Trophoblast cell (in vitro differentiated cells and primary cell): ENCODE measurements at regions not wholly inside any gene's neighbourhood (a gene's known extent, or its start where the extent isn't known, plus 50 kb on each side); places are given as distances from the start of the nearest gene placed in this dataset.

Source experiments
- DNase-seq, 2 donors: peaks; one replicate each; pipeline ENCODE4 v3.0.0-alpha.2; 2016
- H2AFZ ChIP-seq: 2 replicates; pipeline ENCODE4 v1.6.1; 2013; ENCODE audit warnings: low read length, moderate library complexity, mild to moderate bottlenecking; ENCODE audit not compliant: insufficient read depth, poor library complexity
- H2AK5ac ChIP-seq: 2 replicates; pipeline ENCODE4 v1.6.1; 2013; ENCODE audit warnings: mild to moderate bottlenecking, low read length
- H2BK120ac ChIP-seq: 2 replicates; pipeline ENCODE4 v1.6.1; 2013; ENCODE audit warnings: low read length, mild to moderate bottlenecking, moderate library complexity; ENCODE audit not compliant: insufficient read depth, poor library complexity
- H2BK12ac ChIP-seq: 2 replicates; pipeline ENCODE4 v1.6.1; 2013; ENCODE audit warnings: mild to moderate bottlenecking, low read length, moderate library complexity
- H2BK5ac ChIP-seq: 2 replicates; pipeline ENCODE4 v1.6.1; 2013; ENCODE audit warnings: low read length, low read depth, moderate library complexity, mild to moderate bottlenecking; ENCODE audit not compliant: poor library complexity
- H3K14ac ChIP-seq: 2 replicates; pipeline ENCODE4 v1.6.1; 2013; ENCODE audit warnings: mild to moderate bottlenecking, low read length
- H3K18ac ChIP-seq: 2 replicates; pipeline ENCODE4 v1.6.1; 2013; ENCODE audit warnings: mild to moderate bottlenecking, low read length
- H3K23ac ChIP-seq: 2 replicates; pipeline ENCODE4 v1.6.1; 2013; ENCODE audit warnings: low read length
- H3K27ac ChIP-seq: 2 replicates; pipeline ENCODE4 v1.5.1; 2013; ENCODE audit warnings: low read depth, mild to moderate bottlenecking, inconsistent platforms, low read length, moderate library complexity
- H3K27me3 ChIP-seq: 2 replicates; pipeline ENCODE4 v1.6.1; 2013; ENCODE audit warnings: inconsistent platforms, mild to moderate bottlenecking, low read length, moderate library complexity; ENCODE audit not compliant: insufficient read depth
- H3K36me3 ChIP-seq, 2 experiments: 1 replicate in 1 of 2; 2 replicates in 1 of 2; pipeline ENCODE4 v1.6.1; 2013; ENCODE audit warnings: low read length in 2 of 2, mild to moderate bottlenecking in 2 of 2, moderate library complexity in 1 of 2; ENCODE audit not compliant: insufficient read depth in 2 of 2, control insufficient read depth in 1 of 2
- H3K4ac ChIP-seq: 2 replicates; pipeline ENCODE4 v1.6.1; 2013; ENCODE audit warnings: low read depth, mild to moderate bottlenecking, low read length, moderate library complexity
- H3K4me1 ChIP-seq, 2 experiments: 1 replicate in 1 of 2; 2 replicates in 1 of 2; pipeline ENCODE4 v1.6.1; 2013; ENCODE audit warnings: low read length in 2 of 2, mild to moderate bottlenecking in 2 of 2, moderate library complexity in 1 of 2; ENCODE audit not compliant: insufficient read depth in 2 of 2, control insufficient read depth in 1 of 2
- H3K4me2 ChIP-seq: 2 replicates; pipeline ENCODE4 v1.6.1; 2013; ENCODE audit warnings: inconsistent platforms, mild to moderate bottlenecking, low read length, moderate library complexity
- H3K4me3 ChIP-seq: 2 replicates; pipeline ENCODE4 v1.5.1; 2013; ENCODE audit warnings: mild to moderate bottlenecking, low read depth, low read length, inconsistent platforms
- H3K79me1 ChIP-seq: one replicate; pipeline ENCODE4 v1.6.1; 2013; ENCODE audit warnings: low read length
- H3K79me2 ChIP-seq: 2 replicates; pipeline ENCODE4 v1.6.1; 2013; ENCODE audit warnings: low read length, mild to moderate bottlenecking; ENCODE audit not compliant: control insufficient read depth, insufficient read depth, poor library complexity
- H3K9ac ChIP-seq: 2 replicates; pipeline ENCODE4 v1.6.1; 2013; ENCODE audit warnings: mild to moderate bottlenecking, low read length
- H3K9me3 ChIP-seq: 2 replicates; pipeline ENCODE4 v1.6.1; 2013; ENCODE audit warnings: low read depth, mild to moderate bottlenecking, control low read depth, inconsistent platforms, low read length; ENCODE audit not compliant: insufficient read depth
- H4K12ac ChIP-seq: 2 replicates; pipeline ENCODE4 v1.6.1; 2013; ENCODE audit warnings: low read depth, mild to moderate bottlenecking, low read length, moderate library complexity
- H4K8ac ChIP-seq: 2 replicates; pipeline ENCODE4 v1.6.1; 2013; ENCODE audit warnings: low read depth, mild to moderate bottlenecking, low read length, moderate library complexity
- H4K91ac ChIP-seq: one replicate; pipeline ENCODE4 v1.6.1; 2013; ENCODE audit warnings: low read depth, mild to moderate bottlenecking, low read length, moderate library complexity
- WGBS: extraction: QIAGEN DNeasy Blood & Tissue Kit; methylation state at CpG from one replicate; pipeline ENCODE4 v1.1.7; 2013; ENCODE audit warnings: missing lambda C conversion rate; ENCODE audit not compliant: insufficient read length, insufficient coverage; ENCODE audit errors: extremely low coverage; 5-methylcytosine and 5-hydroxymethylcytosine counted together

DNA sequence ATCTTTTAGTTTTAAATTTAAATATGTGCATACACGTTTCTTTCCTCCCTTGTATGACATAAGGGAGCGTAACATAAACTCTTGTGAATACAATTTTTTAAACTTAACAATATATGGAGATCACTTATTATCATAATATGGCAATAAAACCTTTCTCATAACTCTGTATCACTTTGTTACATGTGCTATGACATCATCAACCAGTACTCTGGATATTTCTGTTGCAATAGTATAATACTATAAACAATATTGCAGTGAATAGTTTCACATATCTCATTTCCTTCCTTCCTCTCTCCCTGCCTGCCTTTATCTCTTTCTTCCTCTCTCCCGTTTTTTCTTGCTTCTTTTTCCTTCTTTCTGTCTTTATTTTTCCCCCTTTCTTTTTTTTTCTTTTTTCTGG lies 1278.0 kb upstream of the CNTN5 start:
- no peak overlapping the region for H2BK5ac ChIP-seq
- no peak overlapping the region for H4K91ac ChIP-seq
- no peak overlapping the region for H3K9ac ChIP-seq
- H3K27ac ChIP-seq = no peak overlapping the region
- no peak overlapping the region for H3K18ac ChIP-seq
- H3K9me3 ChIP-seq = no peaks in the 10 kb centered on the region
- H4K8ac ChIP-seq = no peak overlapping the region
- no peak overlapping the region for H3K4me3 ChIP-seq
- H3K4me1 ChIP-seq = no peaks in the 10 kb centered on the region
- no peak overlapping the region for H2BK12ac ChIP-seq
- no peak overlapping the region for H3K14ac ChIP-seq
- H2BK120ac ChIP-seq = no peak overlapping the region
- H4K12ac ChIP-seq = no peak overlapping the region
- no peak overlapping the region for H3K4me2 ChIP-seq
- H3K23ac ChIP-seq = no peak overlapping the region
- DNase-seq = no peak
- no peak overlapping the region for H3K4ac ChIP-seq
- H2AK5ac ChIP-seq = no peak overlapping the region
- peaks cover 0 to 2% of the 10 kb centered on the region in 2 experiments for H3K36me3 ChIP-seq
- H2AFZ ChIP-seq = no peak overlapping the region
- no peaks in the 10 kb centered on the region for H3K79me2 ChIP-seq
- H3K27me3 ChIP-seq = no peaks in the 10 kb centered on the region
- no CpG with 5 or more reads among the region's 3 CpGs for WGBS
- no peaks in the 10 kb centered on the region for H3K79me1 ChIP-seq

- no CpG with 5 or more reads among the region's 3 CpGs for WGBS
- no peak overlapping the region for H3K9ac ChIP-seq
These were observed 1277.5 kb upstream of the CNTN5 start for GRCh38 chr11:97743205-97743742.

GRCh38 chr11:97745515-97746050 lies 1275.2 kb upstream of the CNTN5 start:
- Histone ChIP-seq H3K14ac (no peak overlapping the region), H4K8ac (no peak overlapping the region), H3K4me3 (no peak overlapping the region), H3K79me2 (no peaks in the 10 kb centered on the region), H2BK5ac (no peak overlapping the region), H3K23ac (no peak overlapping the region), H3K9ac (no peak overlapping the region), H4K91ac (no peak overlapping the region), H4K12ac (no peak overlapping the region), H3K27me3 (no peaks in the 10 kb centered on the region), H2AFZ (no peak overlapping the region), H3K4me1 (no peaks in the 10 kb centered on the region), H3K18ac (no peak overlapping the region), H3K9me3 (no peaks in the 10 kb centered on the region), H2BK12ac (no peak overlapping the region), H2AK5ac (no peak overlapping the region), H3K27ac (no peak overlapping the region), H3K4me2 (no peak overlapping the region), H3K36me3 (peaks cover 0 to 2% of the 10 kb centered on the region in 2 experiments), H2BK120ac (no peak overlapping the region), H3K79me1 (no peaks in the 10 kb centered on the region), H3K4ac (no peak overlapping the region)
- no CpG with 5 or more reads among the region's 32 CpGs for WGBS
- DNase-seq = no peak

More at GRCh38 chr11:97743205-97743742, 1277.5 kb upstream of the CNTN5 start:
- no peak overlapping the region for H2BK12ac ChIP-seq
- H2AFZ ChIP-seq = no peak overlapping the region
- H4K91ac ChIP-seq = no peak overlapping the region
- H2BK5ac ChIP-seq = no peak overlapping the region
- DNase-seq = peak in 1 of 2 donors; percentile 6
- no peaks in the 10 kb centered on the region for H3K79me2 ChIP-seq
- H3K27me3 ChIP-seq = no peaks in the 10 kb centered on the region
- no peaks in the 10 kb centered on the region for H3K79me1 ChIP-seq
- no peak overlapping the region for H3K4ac ChIP-seq
- no peak overlapping the region for H3K14ac ChIP-seq
- H2BK120ac ChIP-seq = no peak overlapping the region
- H3K36me3 ChIP-seq = peaks cover 0 to 2% of the 10 kb centered on the region in 2 experiments
- H3K9me3 ChIP-seq = no peaks in the 10 kb centered on the region
- no peak overlapping the region for H3K4me3 ChIP-seq
- H2AK5ac ChIP-seq = no peak overlapping the region
- H3K23ac ChIP-seq = no peak overlapping the region
- no peak overlapping the region for H3K27ac ChIP-seq
- no peak overlapping the region for H3K18ac ChIP-seq
- H4K12ac ChIP-seq = no peak overlapping the region
- no peaks in the 10 kb centered on the region for H3K4me1 ChIP-seq
- no peak overlapping the region for H3K4me2 ChIP-seq
- H4K8ac ChIP-seq = peak overlapping the region; percentile 28

DNA sequence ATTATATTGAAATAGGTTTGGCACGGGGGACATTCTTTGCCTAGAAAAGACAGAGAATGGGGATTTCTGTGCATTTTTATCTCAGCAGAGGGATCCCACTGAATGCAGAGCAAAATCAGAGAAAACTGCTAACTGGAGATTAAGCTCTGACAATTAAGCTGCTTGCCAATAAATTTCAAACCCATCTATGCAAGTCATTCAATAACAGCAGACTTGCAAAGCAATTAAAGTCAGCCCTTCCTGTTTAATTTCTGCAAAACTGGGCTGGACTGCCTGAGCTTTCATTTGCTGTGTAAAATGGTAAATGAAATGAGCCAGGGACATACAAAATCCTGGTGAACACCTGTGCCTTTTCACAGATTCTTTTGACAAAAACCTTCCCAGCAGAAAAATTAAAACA lies 1273.9 kb upstream of the CNTN5 start:
- H3K4me2 ChIP-seq = no peak overlapping the region
- no peak for DNase-seq
- H3K27ac ChIP-seq = no peak overlapping the region
- H3K79me2 ChIP-seq = no peaks in the 10 kb centered on the region
- no CpG with 5 or more reads among the region's 1 CpG for WGBS
- no peak overlapping the region for H2BK5ac ChIP-seq
- no peaks in the 10 kb centered on the region for H3K4me1 ChIP-seq
- H3K27me3 ChIP-seq = no peaks in the 10 kb centered on the region
- H3K23ac ChIP-seq = no peak overlapping the region
- no peak overlapping the region for H2BK12ac ChIP-seq
- H4K8ac ChIP-seq = no peak overlapping the region
- no peak overlapping the region for H4K12ac ChIP-seq
- peaks cover 0 to 2% of the 10 kb centered on the region in 2 experiments for H3K36me3 ChIP-seq
- no peak overlapping the region for H2AFZ ChIP-seq
- H3K18ac ChIP-seq = no peak overlapping the region
- no peak overlapping the region for H3K4ac ChIP-seq
- H3K4me3 ChIP-seq = no peak overlapping the region
- H2AK5ac ChIP-seq = no peak overlapping the region
- no peaks in the 10 kb centered on the region for H3K79me1 ChIP-seq
- H3K14ac ChIP-seq = no peak overlapping the region
- H3K9me3 ChIP-seq = no peaks in the 10 kb centered on the region
- no peak overlapping the region for H4K91ac ChIP-seq
- no peak overlapping the region for H3K9ac ChIP-seq
- H2BK120ac ChIP-seq = no peak overlapping the region
